Endometrium (tissue), 2 donors: ENCODE measurements at regions not wholly inside any gene's neighbourhood (a gene's known extent, or its start where the extent isn't known, plus 50 kb on each side); places are given as distances from the start of the nearest gene placed in this dataset.
"Not testable (repeated sequence)": the region's sequence is repeated elsewhere in the genome, so short reads cannot be mapped to it uniquely, and the experiment has no call there.

ENCODE experiments used
- FAIRE-seq: peaks from 2 replicates; lab custom pipeline; 2012; peaks lifted over from hg19 to GRCh38; lab: Jason Lieb, UNC
- donor health status: control.
- donor health status: control.

DNA sequence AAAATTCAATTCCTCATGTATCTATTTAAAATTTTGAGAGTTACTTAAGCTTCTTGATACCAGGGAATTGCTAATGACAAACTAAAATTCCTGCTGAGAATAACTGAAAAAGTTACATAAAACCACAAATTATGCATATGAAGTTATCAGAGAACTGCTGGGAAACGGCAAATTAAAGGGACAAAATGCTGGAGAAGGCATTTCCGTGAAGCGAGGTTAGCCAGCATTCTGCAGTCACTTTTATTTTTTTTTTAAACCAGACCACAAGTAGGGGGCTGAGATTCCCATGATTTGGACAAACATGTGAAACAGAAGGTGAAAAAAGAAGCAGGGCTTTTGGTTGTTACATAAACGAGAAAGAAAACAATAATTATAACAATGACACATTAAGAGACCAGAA, 737.6 kb upstream of the CHRM3 start:
- no peak for FAIRE-seq

GRCh38 chr1:238648296-238648695, 738.1 kb upstream of the CHRM3 start:
- FAIRE-seq = no peak

DNA sequence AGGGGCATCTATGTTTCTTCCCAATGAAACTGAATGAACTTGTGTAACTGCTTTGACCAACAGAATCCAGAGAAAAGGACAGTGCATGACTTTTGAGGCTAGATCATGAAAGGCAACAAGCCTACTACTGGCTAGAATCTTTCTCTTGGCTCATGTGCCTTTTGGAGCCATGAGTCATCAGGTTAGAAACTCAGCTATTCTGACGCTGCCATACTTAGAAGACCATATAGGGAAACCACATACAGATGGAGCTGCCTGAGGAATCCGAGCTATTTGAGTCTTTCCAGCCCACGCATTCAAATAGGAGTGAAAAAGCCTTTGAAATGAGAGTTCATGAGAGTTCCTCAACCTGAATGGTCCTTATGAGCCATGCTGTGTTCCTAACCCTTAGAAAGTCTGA, 738.5 kb upstream of the CHRM3 start:
- FAIRE-seq = no peak

DNA sequence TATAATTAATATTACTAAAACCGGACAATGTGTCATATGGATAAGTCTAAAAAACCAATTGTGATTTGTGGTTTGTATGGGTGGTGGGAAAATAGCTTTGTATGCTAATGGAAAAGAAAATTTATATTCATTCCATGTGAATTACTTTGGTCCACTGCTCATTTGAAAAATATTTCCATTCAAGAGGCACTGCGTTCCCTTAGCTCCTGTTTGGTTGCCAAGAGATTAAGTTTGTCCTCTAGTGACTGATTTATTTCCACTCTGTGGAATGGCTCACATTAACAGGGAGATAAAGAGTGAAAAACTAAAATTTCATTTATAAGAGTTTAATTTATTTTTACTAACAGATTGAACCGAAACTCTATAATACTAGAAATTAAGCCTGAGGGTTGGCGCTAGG, 744.1 kb upstream of the CHRM3 start:
- FAIRE-seq = no peak

DNA sequence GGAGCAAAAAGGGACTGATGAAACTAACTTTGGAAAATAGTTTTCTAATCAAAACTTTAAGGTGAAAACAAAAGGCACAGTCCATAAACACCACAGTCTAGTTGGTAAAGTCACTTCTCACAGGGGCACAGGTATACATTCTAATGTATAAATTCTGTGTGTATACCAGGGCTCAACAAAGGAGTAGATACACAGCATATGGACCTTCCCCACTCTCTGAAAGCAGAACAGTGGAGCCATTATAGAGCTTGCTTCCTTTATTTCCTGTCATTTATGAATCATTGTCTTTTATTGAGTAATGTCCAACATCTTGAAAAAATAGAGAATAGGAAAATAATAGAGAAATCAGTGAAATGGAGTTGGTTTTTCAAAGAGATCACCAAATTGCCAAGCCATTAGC, 746.5 kb upstream of the CHRM3 start:
- FAIRE-seq = no peak

- no peak for FAIRE-seq
Observed at GRCh38 chr1:238628110-238628509, 737.4 kb upstream of the ZP4 start.

DNA sequence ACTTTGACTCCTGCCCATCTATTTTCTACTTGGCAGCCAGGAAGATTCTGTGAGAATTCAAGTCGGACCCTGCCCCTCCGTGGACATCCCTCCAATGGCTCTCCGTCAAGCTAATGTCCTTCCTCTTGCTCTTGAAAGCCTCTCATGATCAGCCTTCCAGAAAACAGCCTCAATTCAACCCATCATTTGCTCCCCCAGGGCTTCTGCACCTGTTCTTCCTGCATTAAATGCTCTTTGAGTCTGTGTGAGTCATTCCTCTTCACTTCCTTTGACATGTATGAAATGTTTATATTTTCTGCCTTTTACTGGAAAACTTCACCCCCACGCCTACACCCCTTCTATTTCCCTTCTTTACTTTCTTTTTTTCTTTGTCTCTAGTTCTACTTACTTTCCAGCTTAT, 734.1 kb upstream of the ZP4 start:
- no peak for FAIRE-seq

DNA sequence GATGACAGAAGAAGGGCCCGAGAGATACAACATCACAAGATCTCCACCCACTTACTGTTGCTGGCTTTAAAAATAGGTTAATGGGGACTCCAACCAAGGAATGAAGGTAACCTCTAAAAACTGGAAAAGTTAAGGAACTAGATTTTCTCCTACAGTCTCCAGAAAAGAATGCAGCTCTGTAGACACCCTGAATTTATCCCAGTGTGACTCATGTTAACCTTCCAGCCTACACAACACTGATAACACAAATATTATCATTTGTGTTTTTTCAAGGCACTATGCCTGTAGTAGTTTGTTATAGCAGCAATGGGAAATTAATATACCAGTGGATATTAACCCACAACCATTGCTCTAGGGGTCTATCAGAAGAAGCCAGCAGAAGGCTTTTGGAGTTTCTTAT, 730.7 kb upstream of the ZP4 start:
- no peak for FAIRE-seq

DNA sequence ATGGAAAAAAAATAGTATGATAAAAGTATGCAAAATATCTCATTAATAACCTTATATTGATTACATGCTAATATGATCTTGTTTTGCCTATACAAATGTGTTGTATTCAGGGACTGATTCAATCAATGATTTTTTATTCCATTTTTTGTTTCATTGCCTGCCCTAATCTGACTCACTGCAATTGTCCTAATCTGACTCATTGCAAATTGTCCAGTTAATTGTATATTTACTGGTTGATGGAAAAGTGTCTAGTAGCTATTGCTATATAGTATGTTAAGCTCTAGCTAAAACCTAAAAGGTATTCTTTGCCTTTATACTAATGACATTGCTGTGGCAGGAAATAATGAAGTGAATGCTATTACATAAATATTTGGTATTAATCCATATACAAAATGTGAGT, 728.9 kb upstream of the ZP4 start:
- no peak for FAIRE-seq

DNA sequence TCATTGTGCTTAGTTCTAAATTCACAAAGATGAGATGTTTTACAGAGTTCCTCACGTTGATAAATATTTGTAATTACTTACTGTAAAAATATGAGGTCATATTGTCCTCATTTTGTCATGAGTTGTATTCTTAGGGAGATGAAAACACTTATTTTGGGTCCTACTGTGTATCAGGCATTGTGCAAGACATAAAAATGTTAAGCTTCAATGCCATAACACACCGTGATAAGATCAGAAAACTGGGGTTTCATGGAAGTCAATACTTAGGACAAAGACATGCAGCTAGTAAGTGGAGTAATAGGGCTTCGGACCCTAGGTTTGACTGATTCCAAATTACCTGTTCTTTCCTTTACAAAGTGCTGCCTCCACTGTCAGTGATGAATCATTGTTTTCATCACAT, 720.7 kb upstream of the ZP4 start:
- FAIRE-seq = no peak

GRCh38 chr1:238608144-238608543, 717.4 kb upstream of the ZP4 start:
- FAIRE-seq = no peak

- no peak for FAIRE-seq
Observed at GRCh38 chr1:238606896-238607295, 716.2 kb upstream of the ZP4 start.

GRCh38 chr1:238606457-238606856, 715.7 kb upstream of the ZP4 start:
- no peak for FAIRE-seq

DNA sequence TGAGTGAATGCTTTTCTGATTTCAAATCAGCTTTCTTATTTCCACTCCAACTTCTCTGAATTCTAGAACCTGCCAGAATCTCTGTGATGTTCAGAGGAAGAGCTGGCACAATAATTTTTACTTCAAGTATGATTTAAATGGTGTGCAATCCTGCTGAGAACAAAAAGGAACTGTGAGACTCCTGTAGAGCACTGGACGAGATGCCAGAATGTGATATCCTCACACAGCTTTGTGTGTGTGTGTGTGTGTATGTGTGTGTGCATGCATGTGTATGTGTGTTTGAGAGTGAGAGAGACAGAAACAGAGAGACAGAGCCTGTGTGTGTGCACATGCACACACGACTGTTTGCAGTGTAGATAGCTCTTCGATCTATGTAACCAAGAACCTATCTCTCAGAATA, 713.6 kb upstream of the ZP4 start:
- FAIRE-seq = no peak

GRCh38 chr1:238601604-238602003, 710.9 kb upstream of the ZP4 start:
- FAIRE-seq = not testable (repeated sequence)

- no peak for FAIRE-seq
Observed at GRCh38 chr1:238596703-238597102, 706.0 kb upstream of the ZP4 start.

GRCh38 chr1:238592621-238593020, 701.9 kb upstream of the ZP4 start:
- FAIRE-seq = no peak

DNA sequence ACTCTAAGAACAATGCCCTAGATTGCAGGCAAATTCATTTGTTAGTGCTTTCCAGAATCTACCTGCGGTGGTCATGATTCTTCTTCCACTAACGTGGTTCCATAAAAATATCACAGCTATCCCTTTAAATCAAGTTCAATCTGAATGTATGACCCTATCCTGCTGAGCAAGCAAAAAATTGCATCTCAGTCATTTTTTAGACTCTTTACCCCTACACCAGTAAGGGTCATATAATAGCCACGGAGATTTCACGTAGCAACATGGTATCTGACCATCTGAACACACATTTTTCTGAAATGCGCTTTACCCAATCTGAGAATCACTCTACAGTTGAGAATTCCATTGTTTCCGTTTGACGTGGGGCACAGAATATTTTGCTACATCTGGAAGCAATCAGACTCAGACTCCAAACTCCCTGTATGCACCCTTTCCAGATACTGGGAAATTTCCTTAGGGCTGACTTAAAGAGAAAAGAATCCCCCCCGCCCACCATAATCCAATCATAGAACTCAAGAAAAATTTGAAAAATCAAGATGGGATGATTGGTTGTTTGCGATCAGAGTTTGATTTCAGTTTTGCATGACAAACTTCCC, 699.2 kb upstream of the ZP4 start:
- FAIRE-seq = no peak

- FAIRE-seq = no peak
Observed at GRCh38 chr1:238582816-238583215, 692.1 kb upstream of the ZP4 start.

- peak; percentile 97 for FAIRE-seq
Observed at GRCh38 chr1:238581332-238581731, 690.6 kb upstream of the ZP4 start.

- FAIRE-seq = no peak
Observed at GRCh38 chr1:238568735-238569134, 678.0 kb upstream of the ZP4 start.

- peak; percentile 35 for FAIRE-seq
Observed at GRCh38 chr1:238562341-238562740, 671.6 kb upstream of the ZP4 start.

GRCh38 chr1:238558746-238559145, 668.0 kb upstream of the ZP4 start:
- no peak for FAIRE-seq

DNA sequence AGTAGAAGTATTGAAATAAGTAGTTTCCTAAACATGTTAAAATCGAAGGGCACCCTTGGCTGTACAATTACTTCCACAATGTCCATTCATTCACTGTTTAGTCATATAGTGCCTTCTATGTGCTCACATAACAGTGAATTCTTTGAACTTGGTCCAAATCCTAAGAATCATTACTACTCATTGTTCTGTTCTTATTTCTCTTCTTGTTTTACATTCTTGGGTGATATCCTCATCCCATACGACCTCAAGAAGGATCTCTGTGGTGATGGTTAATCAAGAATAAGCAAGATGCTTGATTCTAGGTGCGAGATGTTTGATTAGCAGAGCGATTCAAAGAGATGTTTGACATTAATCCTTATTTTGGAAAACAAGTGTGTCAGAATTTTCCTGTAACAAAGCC, 667.4 kb upstream of the ZP4 start:
- no peak for FAIRE-seq

DNA sequence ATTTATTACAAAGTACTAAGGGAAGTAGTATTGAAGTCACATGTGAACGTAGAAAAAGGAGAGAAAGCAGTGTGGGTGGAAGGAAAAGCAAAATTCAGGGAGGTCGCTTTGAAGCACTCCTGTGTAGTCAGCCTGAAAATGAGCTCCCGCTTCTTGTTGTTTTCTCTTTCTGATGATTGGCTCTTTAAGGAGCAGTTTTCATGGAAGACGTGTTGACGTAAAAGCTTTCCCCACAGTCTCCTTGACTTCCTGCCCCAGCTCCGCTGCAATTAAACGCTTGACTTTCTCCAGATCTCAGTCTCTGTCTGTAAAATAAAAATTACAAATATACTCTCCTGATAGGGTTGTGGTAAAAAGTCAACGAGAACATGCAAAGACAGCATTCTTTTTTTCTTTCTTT, 661.5 kb upstream of the ZP4 start:
- FAIRE-seq = peak; percentile 46
